Bone marrow (tissue), 2 donors: ENCODE measurements at regions not wholly inside any gene's neighbourhood (a gene's known extent, or its start where the extent isn't known, plus 50 kb on each side); places are given as distances from the start of the nearest gene placed in this dataset.

Experiments used
- DNase-seq, 2 donors: peaks; one replicate each; lab custom pipeline; 2025; lab: John Stamatoyannopoulos, UW

GRCh38 chr15:96524676-96525417 lies 194.3 kb downstream of the NR2F2 start:
- no peak for DNase-seq

- DNase-seq: no peak
These were observed 204.6 kb downstream of the NR2F2 start for GRCh38 chr15:96535148-96535547.

DNA sequence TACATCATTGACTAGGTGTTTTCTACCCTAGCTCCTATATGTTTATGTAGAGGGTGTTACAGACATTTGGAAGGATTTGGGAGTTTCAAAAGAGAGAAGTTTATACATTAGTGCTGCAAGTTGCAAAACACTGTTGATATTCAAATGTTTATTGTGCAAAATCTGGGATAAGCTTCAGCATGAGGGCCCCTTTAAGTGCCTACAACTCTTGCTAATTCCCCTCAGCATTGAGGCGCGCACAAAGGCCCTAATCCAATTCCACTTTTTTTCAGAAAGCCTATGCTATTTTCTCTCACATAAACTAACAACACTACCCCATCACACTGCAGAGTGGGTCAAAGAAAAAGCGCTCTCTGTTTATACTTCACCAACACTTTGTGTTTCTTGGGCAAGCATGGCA lies 208.0 kb downstream of the NR2F2 start:
- DNase-seq: no peak

DNA sequence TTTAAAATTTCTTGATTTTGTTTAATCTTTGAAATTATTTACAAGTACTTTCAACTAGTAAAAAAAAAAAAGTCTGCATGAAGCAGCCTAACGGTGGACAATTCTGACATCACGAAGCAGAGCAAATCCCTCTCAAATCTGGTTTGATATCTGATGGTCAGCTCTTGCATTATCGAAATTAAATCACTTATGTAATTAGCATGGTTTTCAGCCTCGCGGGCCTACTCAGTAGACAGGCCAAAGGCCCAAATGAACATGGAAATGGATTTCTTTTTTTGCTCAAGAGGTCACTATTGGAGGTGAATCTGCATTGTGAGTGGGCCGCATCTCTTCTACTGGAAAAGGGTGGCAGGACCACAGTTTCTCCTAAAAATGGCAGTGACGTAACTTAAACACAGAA lies 209.8 kb downstream of the NR2F2 start:
- DNase-seq: no peak

DNA sequence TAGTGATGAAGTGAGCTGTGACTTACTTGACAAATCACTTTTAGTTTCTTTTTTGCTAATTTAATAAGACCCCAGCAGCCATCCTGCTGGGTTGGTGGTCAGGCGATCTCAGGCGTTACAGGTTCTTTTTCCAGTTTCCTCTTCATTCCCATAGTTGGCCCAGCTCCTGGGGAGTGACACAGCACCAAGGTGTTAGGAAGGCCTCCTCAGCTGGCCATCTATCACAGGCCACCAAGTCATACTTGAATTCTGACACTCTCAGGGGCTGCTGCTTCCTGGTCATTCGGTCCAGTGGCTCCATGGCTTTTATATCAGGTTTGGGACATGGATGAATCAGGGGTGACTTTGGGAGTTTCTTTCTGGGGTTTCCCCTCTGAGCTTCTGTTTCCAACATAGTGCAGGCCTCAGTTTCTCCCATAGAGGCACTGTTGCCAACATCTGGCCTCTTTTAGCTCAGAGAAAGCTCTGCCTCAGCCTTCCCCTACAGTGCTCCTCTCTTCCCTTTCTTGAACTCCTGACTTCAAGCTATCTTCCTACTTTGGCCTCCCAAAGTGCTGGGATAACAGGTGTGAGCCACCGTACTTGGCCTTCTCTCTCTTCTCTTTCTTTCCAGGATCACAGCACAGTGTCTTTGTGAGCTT lies 211.8 kb downstream of the NR2F2 start:
- no peak for DNase-seq

DNA sequence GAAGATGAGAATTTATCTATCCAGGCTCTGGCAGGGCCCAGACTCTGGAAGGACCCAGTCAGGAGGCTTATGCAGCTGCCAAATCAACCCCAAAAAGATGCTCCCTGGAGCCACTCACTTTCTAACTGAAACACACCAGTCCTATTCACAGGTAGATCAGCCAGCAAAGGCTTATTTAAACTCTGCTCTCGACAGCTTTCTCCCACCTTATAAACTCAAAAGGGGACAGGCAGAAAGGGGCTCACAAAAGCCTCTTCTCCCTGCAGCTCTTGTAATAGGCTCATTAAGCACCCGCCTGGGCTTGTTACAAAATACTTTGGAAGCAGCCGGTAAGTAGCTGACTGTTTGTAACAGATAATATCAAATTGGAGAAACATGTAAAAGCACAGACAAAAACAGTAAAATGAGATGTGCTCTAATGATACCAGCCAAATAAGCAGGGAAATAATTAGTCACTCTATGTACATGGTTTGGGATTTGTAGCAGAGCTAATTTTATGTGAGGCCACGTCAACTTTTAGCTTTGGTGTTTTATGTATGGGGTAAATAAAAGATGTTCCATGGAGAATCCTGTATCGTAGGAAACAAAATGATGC lies 213.8 kb downstream of the NR2F2 start:
- DNase-seq: no peak

DNA sequence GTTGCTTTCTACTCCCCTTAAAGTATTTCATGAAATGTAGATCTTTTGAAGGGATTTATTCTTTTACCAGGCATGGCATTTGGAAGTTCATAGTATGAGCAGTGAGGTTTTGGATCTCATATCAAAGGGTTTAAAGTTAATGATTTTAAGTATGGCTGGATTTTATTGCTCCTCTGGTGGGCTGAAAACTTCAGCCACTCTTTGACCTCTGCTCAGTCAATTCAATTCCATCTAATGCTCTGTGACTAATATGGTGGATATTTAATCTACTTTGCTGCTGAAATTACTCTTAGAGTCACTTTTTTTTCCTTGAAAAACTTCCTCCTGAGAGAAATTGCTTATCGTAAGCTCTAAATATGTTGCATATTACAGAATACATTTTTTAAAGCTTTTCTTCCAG lies 218.6 kb downstream of the NR2F2 start:
- no peak for DNase-seq

- DNase-seq: no peak
These were observed 220.7 kb downstream of the NR2F2 start for GRCh38 chr15:96551196-96551595.

DNA sequence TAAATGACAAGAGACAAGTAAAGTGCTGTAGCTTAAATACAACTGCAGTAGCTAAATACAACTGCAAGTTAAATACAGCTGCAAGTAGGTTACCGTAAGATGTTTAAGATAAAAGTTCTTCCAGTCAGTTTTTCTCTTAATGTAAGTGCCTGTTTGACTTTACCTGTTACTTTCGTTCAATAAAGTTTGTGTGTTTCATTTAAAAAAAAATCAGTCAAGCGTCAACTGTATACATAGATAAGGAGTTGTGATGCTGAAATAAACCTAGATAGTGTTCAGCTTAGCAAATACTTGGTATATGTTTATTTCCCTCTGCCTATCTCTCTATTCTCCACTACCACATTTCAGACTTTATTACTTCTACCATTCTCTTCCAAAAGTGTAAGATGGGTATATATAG lies 221.2 kb downstream of the NR2F2 start:
- DNase-seq: no peak

DNA sequence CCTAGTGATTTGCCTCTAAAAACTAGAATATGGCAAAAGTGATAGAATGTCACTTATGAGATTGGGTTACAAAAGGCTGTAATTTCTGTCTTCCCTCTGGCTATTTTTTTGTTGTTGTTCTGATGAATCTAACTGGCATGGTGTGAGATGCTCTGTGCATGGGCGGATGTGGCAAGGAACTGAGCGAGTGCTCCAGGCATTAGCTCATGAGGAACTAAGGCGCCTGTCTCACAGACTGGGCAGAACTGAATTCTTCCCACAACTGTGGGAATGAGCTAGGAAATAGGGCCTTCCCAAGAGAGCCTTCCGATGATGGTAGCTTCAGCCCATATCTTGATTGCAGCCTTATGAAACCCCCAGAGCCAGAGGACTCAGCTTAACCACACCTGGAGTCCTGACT lies 222.5 kb downstream of the NR2F2 start:
- DNase-seq: no peak

DNA sequence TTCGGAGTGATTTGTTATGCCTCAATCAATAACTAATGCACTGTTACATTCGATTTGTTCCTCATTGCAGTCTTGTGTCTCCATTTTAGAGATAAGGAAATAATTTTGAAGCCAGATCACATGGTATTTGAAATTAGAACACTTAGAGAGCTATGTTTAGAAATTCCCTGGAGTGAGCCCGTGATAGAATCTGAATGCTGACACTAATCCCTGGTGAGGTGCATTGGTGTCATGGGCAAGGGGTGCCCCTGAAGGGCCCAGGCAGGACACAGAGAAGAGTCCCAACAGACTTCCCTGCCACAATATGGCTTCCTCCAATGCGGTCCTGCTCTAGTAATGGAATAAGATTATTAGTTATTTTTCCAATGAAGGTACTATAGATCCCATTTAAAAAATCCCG lies 223.0 kb downstream of the NR2F2 start:
- no peak for DNase-seq

GRCh38 chr15:96553931-96554330 lies 223.4 kb downstream of the NR2F2 start:
- DNase-seq: no peak

DNA sequence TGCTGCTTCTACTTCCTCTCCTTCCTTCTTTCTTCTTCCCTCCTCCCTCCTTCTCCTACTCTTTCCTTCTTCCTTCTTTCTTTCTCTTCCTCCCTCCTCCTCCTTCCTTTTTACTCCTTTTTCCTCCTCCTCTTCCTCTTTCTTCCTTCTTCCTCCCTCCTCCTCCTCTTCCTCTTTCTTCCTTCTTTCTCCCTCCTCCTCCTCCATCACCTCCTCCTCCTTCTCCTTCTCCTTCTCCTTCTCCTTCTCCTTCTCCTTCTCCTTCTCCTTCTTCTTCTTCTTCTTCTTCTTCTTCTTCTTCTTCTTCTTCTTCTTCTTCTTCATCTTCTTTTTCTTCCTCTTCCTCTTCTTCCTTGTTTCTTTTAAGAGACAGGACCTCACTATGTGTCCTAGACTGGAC lies 224.0 kb downstream of the NR2F2 start:
- no peak for DNase-seq

DNA sequence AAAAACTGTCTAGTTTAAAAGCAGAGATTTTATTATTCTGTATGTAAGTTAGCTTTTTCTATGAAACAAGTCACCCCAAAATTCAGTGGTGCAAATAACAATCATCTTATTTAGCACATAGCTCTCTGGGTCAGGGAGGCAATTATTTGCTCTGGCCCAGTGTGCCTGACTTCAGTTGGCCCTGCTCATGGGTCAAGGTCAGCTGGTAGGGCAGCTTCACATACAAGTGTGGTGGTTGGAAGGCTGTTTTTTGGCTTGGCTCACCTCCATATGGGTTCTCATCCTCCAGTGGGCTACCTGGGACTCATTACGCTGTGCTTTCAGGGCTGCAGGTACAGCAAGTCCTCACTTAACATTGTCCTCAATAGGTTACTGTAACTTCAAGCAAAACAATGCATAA lies 228.6 kb downstream of the NR2F2 start:
- DNase-seq: no peak

DNA sequence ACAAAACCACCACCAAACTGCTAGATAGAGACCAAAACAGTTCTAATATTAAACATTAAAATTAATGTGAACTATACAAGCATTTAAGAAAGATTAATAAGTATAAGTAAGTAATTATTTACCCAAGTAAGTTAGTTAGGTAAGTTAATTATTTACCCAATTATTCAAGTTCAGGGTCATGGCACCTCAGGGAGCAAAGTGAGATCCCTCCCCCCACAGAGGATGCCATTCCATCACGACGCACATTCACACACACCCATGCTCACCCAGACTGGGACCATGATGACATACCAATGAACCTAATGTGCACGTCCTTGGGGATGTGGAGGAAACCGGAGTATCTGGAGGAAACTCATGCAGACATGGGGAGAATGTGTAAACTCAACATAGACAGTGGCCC lies 229.1 kb downstream of the NR2F2 start:
- no peak for DNase-seq

DNA sequence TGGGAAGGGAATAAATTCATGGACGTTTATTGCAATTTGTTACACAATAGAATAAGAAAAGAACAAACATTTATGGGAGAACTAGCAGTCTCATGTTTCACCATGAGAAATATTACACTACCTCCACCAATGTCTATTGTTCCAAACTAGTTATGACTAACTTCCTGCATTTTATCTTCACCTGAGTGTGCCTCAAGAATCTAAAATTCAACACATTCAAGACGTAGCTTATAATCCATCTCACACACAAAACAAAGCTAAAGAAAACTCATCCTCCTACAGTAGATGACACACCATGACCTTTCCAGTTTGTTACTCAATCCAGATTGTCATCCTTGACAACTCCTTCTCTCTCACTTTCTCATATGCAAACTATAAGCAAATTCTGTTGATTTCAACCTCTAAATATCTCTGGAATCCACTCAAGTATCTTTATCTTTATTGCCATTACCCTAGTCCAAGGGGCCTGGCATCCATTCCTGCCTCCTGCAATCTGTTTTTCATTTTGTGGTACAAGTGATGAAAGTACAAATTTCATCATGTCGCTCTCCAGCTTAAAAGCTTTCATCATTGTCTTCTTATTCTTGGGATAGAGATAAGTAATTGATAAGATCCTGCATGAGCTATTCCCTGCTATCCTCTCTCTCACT lies 229.9 kb downstream of the NR2F2 start:
- no peak for DNase-seq

DNA sequence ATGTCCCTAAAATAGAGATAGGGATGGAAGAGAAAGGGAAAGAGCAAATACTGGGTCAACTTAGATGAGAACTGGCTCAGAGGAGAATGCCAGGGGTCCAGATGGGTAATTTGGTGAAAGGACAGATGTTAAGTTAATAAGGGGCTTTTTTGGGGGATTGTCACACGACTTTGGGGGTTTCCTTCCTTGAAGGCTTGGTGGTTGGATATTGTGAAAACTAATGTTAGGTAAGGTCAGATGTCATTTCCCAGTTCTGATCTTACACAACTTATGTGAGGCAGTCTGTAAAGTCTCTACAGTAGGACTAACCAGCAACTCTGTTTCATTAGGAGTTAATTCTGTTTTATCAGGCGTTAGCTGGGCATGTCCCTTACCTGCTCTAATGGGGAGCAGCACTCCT lies 231.1 kb downstream of the NR2F2 start:
- no peak for DNase-seq

GRCh38 chr15:96564546-96564945 lies 234.0 kb downstream of the NR2F2 start:
- DNase-seq: no peak

- DNase-seq: no peak
These were observed 234.8 kb downstream of the NR2F2 start for GRCh38 chr15:96565266-96565665.

GRCh38 chr15:96574782-96575181 lies 244.3 kb downstream of the NR2F2 start:
- DNase-seq: no peak

- DNase-seq: no peak
These were observed 246.1 kb downstream of the NR2F2 start for GRCh38 chr15:96576596-96576995.

DNA sequence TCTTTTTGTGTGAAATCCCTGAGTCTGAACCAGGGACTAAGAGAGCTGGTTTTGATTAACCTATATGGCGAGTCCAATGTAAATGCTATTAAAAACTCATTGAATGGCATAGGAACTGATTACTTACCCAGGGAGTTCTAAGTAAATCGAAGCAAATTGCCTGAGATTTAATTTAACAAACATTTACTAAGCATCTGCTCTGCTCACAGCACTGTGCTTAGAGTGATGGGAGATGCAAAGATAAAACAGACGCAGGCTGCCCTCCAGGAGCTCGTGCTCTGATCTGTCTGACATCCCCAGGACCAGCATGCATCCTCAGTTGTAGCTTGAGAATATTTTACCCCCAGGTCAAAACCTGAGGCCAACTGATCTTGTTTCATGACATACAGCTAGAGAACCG lies 247.9 kb downstream of the NR2F2 start:
- no peak for DNase-seq

GRCh38 chr15:96581371-96581770 lies 250.9 kb downstream of the NR2F2 start:
- DNase-seq: no peak
